Pancreas (tissue), 10 donors: ENCODE measurements at regions not wholly inside any gene's neighbourhood (a gene's known extent, or its start where the extent isn't known, plus 50 kb on each side); places are given as distances from the start of the nearest gene placed in this dataset.

Experiments
- ATAC-seq, 4 donors: fragments of 200-7000 bp; cut with Tn5 transposase; one replicate each; pipeline versions ENCODE4 v1.8.0 to v1.9.1; 2020; ENCODE audit warnings: mild to moderate bottlenecking in 4 of 4, moderate library complexity in 4 of 4
- DNase-seq, 6 donors: peaks; one replicate each; pipeline ENCODE4 v3.0.0-alpha.2; 2020
- FAIRE-seq: peaks from 2 replicates; lab custom pipeline; 2012; peaks lifted over from hg19 to GRCh38; lab: Jason Lieb, UNC
- H3K27ac ChIP-seq, 4 donors: fragments of 200-600 bp; sonication (generic); 1 replicate in 3 of 4; 2 replicates in 1 of 4; pipeline versions ENCODE4 v1.5.0 to v1.8.0; 2020
- H3K27me3 ChIP-seq, 4 donors: fragments of 200-600 bp; one replicate each; pipeline ENCODE4 v1.8.0; 2021
- H3K36me3 ChIP-seq, 3 donors: fragments of 200-600 bp; sonication (generic) in 1 of 3; one replicate each; pipeline versions ENCODE4 v1.5.0 to v1.8.0; 2020 to 2021
- H3K4me1 ChIP-seq, 3 donors: fragments of 200-600 bp; one replicate each; pipeline ENCODE4 v1.8.0; 2021
- H3K4me3 ChIP-seq, 4 donors: fragments of 200-600 bp; sonication (generic) in 2 of 4; one replicate each; pipeline versions ENCODE4 v1.5.0 to v1.8.0; 2020 to 2021
- H3K9me3 ChIP-seq, 4 donors: fragments of 200-600 bp; one replicate each; pipeline ENCODE4 v1.8.0; 2021
- WGBS, 2 donors: extraction: QIAGEN DNeasy Blood & Tissue Kit; methylation state at CpG; one replicate each; pipeline ENCODE4 v1.1.7; 2013; 5-methylcytosine and 5-hydroxymethylcytosine counted together
- intact Hi-C, 3 donors: fragments of 100-400 bp; cut with DNase I; formaldehyde crosslinking; loops; one replicate each; pipeline versions ENCODE4 v1.11.1 to v1.14.2; 2022
- TF ChIP-seq, protein P1 (sequence below), 4 donors: fragments of 200-600 bp; sonication (generic) in 3 of 4; IDR thresholded peaks; one replicate each; pipeline versions ENCODE4 v1.5.0 to v1.8.0; 2021; ENCODE audit warnings: antibody characterized with exemption in 4 of 4
- donor health status: healthy with polysubstance abuse.
- donor health status: DM: no; HTN: no; CAD: no; lungs with moderate emphysema.
- donor health status: DM: no; HTN: no; CAD: no.
- donor health status: control.
- donor health status: control.
- donor health status: Bipolar disorder and iron deficiency.
- donor health status: DM: yes; HTN: yes; CAD: no.
- donor health status: DM: no; HTN: no; CAD: no.
- donor health status: DM: no; HTN: no; CAD: no.
- donor health status: DM: yes; HTN: yes; CAD: no.

GRCh38 chr6:132962936-132963868, 148.8 kb downstream of the RPS12 start:
- Histone ChIP-seq H3K36me3 (no peaks in the 10 kb centered on the region), H3K9me3 (no peaks in the 10 kb centered on the region), H3K27ac (peak overlapping the region in 1 of 4 donors; percentile 59), H3K4me3 (no peak overlapping the region), H3K27me3 (no peaks in the 10 kb centered on the region), H3K4me1 (peaks cover 0 to 14% (median 0%) of the 10 kb centered on the region in 3 donors)
- DNase-seq (peak; percentile 39 to 81 (median 60)), FAIRE-seq (no peak), ATAC-seq (peak; percentile 76 to 87 (median 82))
- 52 to 58% methylated on average over 7 of the region's 7 CpGs for WGBS, 2 donors
- TF ChIP-seq, protein P1, sequence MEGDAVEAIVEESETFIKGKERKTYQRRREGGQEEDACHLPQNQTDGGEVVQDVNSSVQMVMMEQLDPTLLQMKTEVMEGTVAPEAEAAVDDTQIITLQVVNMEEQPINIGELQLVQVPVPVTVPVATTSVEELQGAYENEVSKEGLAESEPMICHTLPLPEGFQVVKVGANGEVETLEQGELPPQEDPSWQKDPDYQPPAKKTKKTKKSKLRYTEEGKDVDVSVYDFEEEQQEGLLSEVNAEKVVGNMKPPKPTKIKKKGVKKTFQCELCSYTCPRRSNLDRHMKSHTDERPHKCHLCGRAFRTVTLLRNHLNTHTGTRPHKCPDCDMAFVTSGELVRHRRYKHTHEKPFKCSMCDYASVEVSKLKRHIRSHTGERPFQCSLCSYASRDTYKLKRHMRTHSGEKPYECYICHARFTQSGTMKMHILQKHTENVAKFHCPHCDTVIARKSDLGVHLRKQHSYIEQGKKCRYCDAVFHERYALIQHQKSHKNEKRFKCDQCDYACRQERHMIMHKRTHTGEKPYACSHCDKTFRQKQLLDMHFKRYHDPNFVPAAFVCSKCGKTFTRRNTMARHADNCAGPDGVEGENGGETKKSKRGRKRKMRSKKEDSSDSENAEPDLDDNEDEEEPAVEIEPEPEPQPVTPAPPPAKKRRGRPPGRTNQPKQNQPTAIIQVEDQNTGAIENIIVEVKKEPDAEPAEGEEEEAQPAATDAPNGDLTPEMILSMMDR (IDR thresholded peaks at IDR 0.05) = peak in 3 of 4 donors; percentile 48 to 76 (median 53)
- intact Hi-C loops = no loop called here

DNA sequence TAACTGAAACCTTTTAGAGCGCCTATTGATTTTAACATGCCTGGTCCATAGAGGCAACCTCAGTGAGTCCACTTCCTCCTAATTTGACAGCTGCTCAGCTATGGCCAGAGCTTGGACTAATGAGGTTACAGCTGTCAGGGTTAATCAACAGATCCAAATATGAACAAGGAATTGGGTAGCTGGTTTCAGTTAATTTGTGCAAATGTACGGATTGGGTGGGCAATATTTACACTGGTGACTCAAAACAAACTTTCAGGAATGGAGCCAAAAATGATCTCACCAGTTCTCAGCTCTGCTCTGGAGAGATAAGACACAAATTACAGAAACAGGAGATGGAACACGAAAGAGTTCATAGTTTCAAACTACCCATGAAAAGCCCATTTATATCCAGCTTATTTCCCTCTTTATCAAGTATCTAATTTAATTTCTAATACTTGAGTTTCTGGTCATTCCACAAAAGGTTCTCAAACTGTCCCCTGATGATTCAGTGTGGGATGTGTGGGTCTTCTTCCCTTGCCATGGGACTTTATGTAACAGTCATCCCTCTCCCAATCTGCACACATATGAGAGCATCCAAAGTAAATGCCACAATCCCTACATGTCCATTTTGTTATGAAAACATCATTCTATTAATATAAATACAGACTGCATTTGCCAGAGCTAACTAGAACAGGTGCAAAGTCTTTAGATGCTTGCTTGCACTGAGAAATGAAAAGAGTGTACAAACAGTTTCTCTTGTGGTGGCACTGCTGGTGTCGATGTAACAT, 149.9 kb downstream of the RPS12 start:
- peak; percentile 70 to 89 (median 82) for ATAC-seq
- Histone ChIP-seq H3K4me3 (no peak overlapping the region), H3K9me3 (no peaks in the 10 kb centered on the region), H3K27me3 (no peaks in the 10 kb centered on the region), H3K27ac (peak overlapping the region in 2 of 4 donors; percentile 59), H3K4me1 (peaks cover 0 to 14% (median 0%) of the 10 kb centered on the region in 3 donors), H3K36me3 (no peaks in the 10 kb centered on the region)
- TF ChIP-seq, protein P1 (IDR thresholded peaks at IDR 0.05) = no peak
- intact Hi-C loops = no loop called here
- 24 to 28% methylated on average over 4 of the region's 4 CpGs for WGBS, 2 donors
- DNase-seq = peak in 3 of 6 donors; percentile 4 to 18 (median 10)
- no peak for FAIRE-seq

DNA sequence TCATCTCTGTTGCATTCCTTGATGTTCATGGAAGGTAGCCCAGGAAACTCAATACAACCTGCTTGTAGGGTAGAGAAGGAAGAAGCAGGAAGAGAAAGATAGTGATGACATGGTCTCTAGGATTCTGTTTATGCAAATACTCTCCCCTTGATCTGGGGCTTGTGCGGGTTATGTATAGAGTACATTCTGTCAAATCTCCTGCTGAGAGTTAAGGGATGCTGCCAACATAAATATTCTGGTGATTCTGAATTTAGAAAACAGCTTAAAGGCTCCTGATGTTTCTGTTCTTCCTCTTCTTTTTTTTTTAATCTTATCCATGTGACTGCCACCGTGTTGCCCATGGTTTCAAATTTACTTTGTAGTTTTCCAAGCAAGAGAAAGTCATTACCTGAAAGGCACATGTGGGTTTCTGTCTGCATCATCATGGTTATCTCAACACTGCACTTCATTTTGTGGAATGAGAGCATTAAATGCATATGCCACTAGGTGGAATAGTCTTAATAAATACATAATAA, 150.6 kb downstream of the RPS12 start:
- FAIRE-seq (no peak), DNase-seq (no peak), ATAC-seq (no peak)
- intact Hi-C loops = no loop called here
- Histone ChIP-seq H3K27me3 (no peaks in the 10 kb centered on the region), H3K9me3 (no peaks in the 10 kb centered on the region), H3K4me3 (no peak overlapping the region), H3K36me3 (no peaks in the 10 kb centered on the region), H3K4me1 (peaks cover 0 to 14% (median 0%) of the 10 kb centered on the region in 3 donors), H3K27ac (peak overlapping the region in 2 of 4 donors; percentile 59)
- WGBS, 2 donors = 45 to 50% methylated on average over 2 of the region's 2 CpGs
- TF ChIP-seq, protein P1 (IDR thresholded peaks at IDR 0.05) = no peak

- intact Hi-C loops = no loop called here
- DNase-seq = no peak
These were observed 153.5 kb downstream of the RPS12 start for GRCh38 chr6:132967871-132968270.

More at GRCh38 chr6:132967871-132968270, 153.5 kb downstream of the RPS12 start:
- FAIRE-seq (no peak), ATAC-seq (no peak)
- Histone ChIP-seq H3K4me3 (no peak overlapping the region), H3K4me1 (peaks cover 0 to 14% (median 0%) of the 10 kb centered on the region in 3 donors), H3K9me3 (no peaks in the 10 kb centered on the region), H3K27me3 (no peaks in the 10 kb centered on the region), H3K27ac (no peak overlapping the region), H3K36me3 (no peaks in the 10 kb centered on the region)
- 54 to 73% methylated on average over 2 of the region's 2 CpGs for WGBS, 2 donors
- TF ChIP-seq, protein P1 (IDR thresholded peaks at IDR 0.05) = no peak
